Caco-2 (cell line): ENCODE measurements at regions not wholly inside any gene's neighbourhood (a gene's known extent, or its start where the extent isn't known, plus 50 kb on each side); places are given as distances from the start of the nearest gene placed in this dataset.

Experiments used
- BruUV-seq: library from RNA; stranded (reverse); fragments of 400-500 nt; replicated peaks from 2 replicates; lab custom pipeline; 2021; lab: Mats Ljungman, UMichigan
- CTCF ChIA-PET: fragments of 300-600 bp; sonication (Branson Sonifier 250); formaldehyde crosslinking; loops from one replicate; lab custom pipeline; 2022; ENCODE audit warnings: antibody characterized with exemption; lab: Charles Lee
- POLR2A ChIA-PET: fragments of 300-600 bp; sonication (Branson Sonifier 250); formaldehyde crosslinking; loops from one replicate; lab custom pipeline; 2022; ENCODE audit warnings: antibody characterized with exemption; lab: Charles Lee
- DNase-seq, 2 experiments: peaks; one replicate each; pipeline versions ENCODE4 v3.0.0 to v3.0.0-alpha.2; 2020 to 2022
- H3K27me3 ChIP-seq: replicated peaks from 2 replicates; pipeline ENCODE4 v1.6.0; 2011; ENCODE audit warnings: low read length; ENCODE audit not compliant: control insufficient read depth, insufficient read depth
- H3K36me3 ChIP-seq: 2 replicates; pipeline ENCODE4 v1.5.1; 2011; ENCODE audit warnings: low read length; ENCODE audit not compliant: control insufficient read depth, insufficient read depth
- H3K4me1 ChIP-seq: fragments of 250-450 bp; sonication (Bioruptor Pico); 2 replicates; pipeline ENCODE4 v1.5.1; 2020; ENCODE audit warnings: mild to moderate bottlenecking
- H3K4me3 ChIP-seq: 2 replicates; pipeline ENCODE4 v1.5.1; 2011; ENCODE audit warnings: low read depth, mild to moderate bottlenecking, control low read depth, low read length
- H3K9me3 ChIP-seq: fragments of 250-450 bp; sonication (Bioruptor Pico); 2 replicates; pipeline ENCODE4 v1.5.1; 2020; ENCODE audit warnings: mild to moderate bottlenecking, moderate library complexity
- H3K27ac Mint-ChIP-seq: one replicate; pipeline ENCODE4 v1.8.0; 2022; ENCODE audit warnings: mixed read lengths; ENCODE audit not compliant: unreplicated experiment
- H3K27me3 Mint-ChIP-seq: one replicate; pipeline ENCODE4 v1.8.0; 2022; ENCODE audit warnings: mixed read lengths; ENCODE audit not compliant: insufficient read depth, unreplicated experiment
- H3K36me3 Mint-ChIP-seq: one replicate; pipeline ENCODE4 v1.8.0; 2022; ENCODE audit warnings: mild to moderate bottlenecking, mixed read lengths; ENCODE audit not compliant: insufficient read depth, unreplicated experiment
- H3K4me1 Mint-ChIP-seq: one replicate; pipeline ENCODE4 v1.8.0; 2022; ENCODE audit warnings: low read depth, mixed read lengths; ENCODE audit not compliant: unreplicated experiment
- H3K4me3 Mint-ChIP-seq: one replicate; pipeline ENCODE4 v1.8.0; 2022; ENCODE audit warnings: mild to moderate bottlenecking, moderate library complexity, mixed read lengths; ENCODE audit not compliant: unreplicated experiment
- H3K9me3 Mint-ChIP-seq: one replicate; pipeline ENCODE4 v1.8.0; 2022; ENCODE audit warnings: mixed read lengths; ENCODE audit not compliant: unreplicated experiment
- CTCF ChIP-seq, 2 experiments: fragments of 200-600 bp in 1 of 2; IDR thresholded peaks; 1 replicate in 1 of 2; 2 replicates in 1 of 2; pipeline versions ENCODE4 v1.5.1 to v1.8.0; 2011 to 2022; ENCODE audit warnings: antibody characterized with exemption in 1 of 2, control low read depth in 1 of 2, inconsistent platforms in 1 of 2, low read depth in 1 of 2, low read length in 1 of 2, mild to moderate bottlenecking in 1 of 2, moderate library complexity in 1 of 2; ENCODE audit not compliant: insufficient read depth in 1 of 2, severe bottlenecking in 1 of 2, unreplicated experiment in 1 of 2
- intact Hi-C: fragments of 100-400 bp; cut with micrococcal nuclease; formaldehyde crosslinking; loops from one replicate; pipeline ENCODE4 v1.10.0; 2022; ENCODE audit not compliant: unreplicated experiment

- no peak for DNase-seq
- Mint-ChIP-seq H3K4me1 (no peaks in the 10 kb centered on the region), H3K27me3 (peaks cover 3% of the 10 kb centered on the region), H3K36me3 (no peaks in the 10 kb centered on the region), H3K9me3 (no peaks in the 10 kb centered on the region), H3K4me3 (no peak overlapping the region), H3K27ac (no peak overlapping the region)
- Histone ChIP-seq H3K36me3 (no peaks in the 10 kb centered on the region), H3K9me3 (no peaks in the 10 kb centered on the region), H3K4me3 (no peak overlapping the region), H3K4me1 (no peaks in the 10 kb centered on the region), H3K27me3 (no peaks in the 10 kb centered on the region)
- intact Hi-C loops = no loop called here
- no TSS peak for BruUV-seq
- no peak for TF ChIP-seq CTCF (IDR thresholded peaks at IDR 0.05; ENCODE audit: insufficient read depth in 1 of 2, low read depth in 1 of 2, low read length in 1 of 2, severe bottlenecking in 1 of 2, unreplicated experiment in 1 of 2)
- CTCF ChIA-PET = no interaction called here
- POLR2A ChIA-PET = no interaction called here
Measured at GRCh38 chr2:144849612-144850011, 329.7 kb upstream of the ZEB2 start.

DNA sequence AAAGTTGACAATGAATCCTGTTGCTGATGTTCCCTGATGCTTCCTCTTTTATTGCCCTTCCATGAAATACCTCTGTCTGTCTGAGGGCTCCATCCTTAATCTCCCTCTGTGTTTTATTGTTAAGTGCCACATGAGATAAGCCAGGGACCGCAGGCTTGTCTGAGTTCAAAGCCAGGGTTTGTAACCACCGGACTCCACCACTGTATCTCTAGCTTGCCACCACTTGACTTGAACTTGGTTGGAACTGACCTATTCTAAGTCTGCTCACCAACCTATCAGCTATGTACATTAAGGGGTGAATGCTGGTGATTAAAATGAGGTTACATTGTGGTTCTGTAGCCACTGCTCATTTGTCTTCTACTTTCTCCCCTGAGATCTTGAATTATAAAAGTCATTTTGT is 328.5 kb upstream of the ZEB2 start:
- DNase-seq = no peak
- Histone ChIP-seq H3K4me3 (no peak overlapping the region), H3K4me1 (no peaks in the 10 kb centered on the region), H3K9me3 (no peaks in the 10 kb centered on the region), H3K36me3 (no peaks in the 10 kb centered on the region), H3K27me3 (no peaks in the 10 kb centered on the region)
- no peak for TF ChIP-seq CTCF (IDR thresholded peaks at IDR 0.05; ENCODE audit: insufficient read depth in 1 of 2, low read depth in 1 of 2, low read length in 1 of 2, severe bottlenecking in 1 of 2, unreplicated experiment in 1 of 2)
- no peaks in the 10 kb centered on the region for H3K9me3 Mint-ChIP-seq
- H3K4me3 Mint-ChIP-seq = no peak overlapping the region
- intact Hi-C loops = no loop called here
- no TSS peak for BruUV-seq
- H3K27ac Mint-ChIP-seq = no peak overlapping the region
- ChIA-PET CTCF (no interaction called here), POLR2A (no interaction called here)
- H3K27me3 Mint-ChIP-seq = peaks cover 3% of the 10 kb centered on the region
- H3K4me1 Mint-ChIP-seq = no peaks in the 10 kb centered on the region
- H3K36me3 Mint-ChIP-seq = no peaks in the 10 kb centered on the region

DNA sequence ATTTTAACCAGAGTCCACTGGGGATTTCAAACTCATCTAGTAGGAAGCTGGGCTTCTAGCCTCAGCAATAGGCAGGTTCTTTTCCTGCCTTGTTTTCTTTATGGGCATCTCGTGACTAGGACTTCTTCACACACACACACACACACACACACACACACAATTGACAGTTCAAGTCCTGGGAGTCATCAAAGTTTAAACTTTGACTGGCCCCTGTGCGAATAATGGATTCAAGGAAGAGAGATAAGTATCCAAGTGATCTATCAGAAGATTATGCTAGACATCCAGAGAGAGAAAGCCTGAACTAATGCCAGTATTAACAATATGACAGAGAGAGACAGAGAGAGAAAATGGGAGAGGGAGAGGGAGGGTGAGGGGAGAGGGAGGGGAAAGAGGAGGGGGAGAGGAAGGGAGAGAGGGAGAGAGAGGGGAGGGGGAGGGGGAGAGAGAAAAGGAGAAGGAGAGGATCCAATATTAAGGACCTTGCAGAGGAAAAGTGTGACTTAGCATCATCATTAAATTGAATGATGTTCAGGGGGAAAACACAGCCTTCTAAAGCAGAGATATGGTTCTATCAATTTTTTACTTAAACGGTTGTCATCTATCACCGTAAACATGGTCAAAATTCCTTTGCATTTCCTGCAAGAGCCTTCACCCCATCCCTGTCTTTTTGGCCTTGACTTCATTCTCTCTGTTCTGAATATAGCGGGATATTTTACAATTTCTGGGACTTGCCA is 327.6 kb upstream of the ZEB2 start:
- peaks cover 3% of the 10 kb centered on the region for H3K27me3 Mint-ChIP-seq
- H3K4me1 Mint-ChIP-seq = no peaks in the 10 kb centered on the region
- POLR2A ChIA-PET = no interaction called here
- H3K4me1 ChIP-seq = no peaks in the 10 kb centered on the region
- no TSS peak for BruUV-seq
- DNase-seq = no peak
- H3K4me3 Mint-ChIP-seq = no peak overlapping the region
- H3K36me3 ChIP-seq = no peaks in the 10 kb centered on the region
- CTCF ChIA-PET = no interaction called here
- TF ChIP-seq CTCF (IDR thresholded peaks at IDR 0.05; ENCODE audit: insufficient read depth in 1 of 2, low read depth in 1 of 2, low read length in 1 of 2, severe bottlenecking in 1 of 2, unreplicated experiment in 1 of 2) = no peak
- H3K36me3 Mint-ChIP-seq = no peaks in the 10 kb centered on the region
- H3K4me3 ChIP-seq = no peak overlapping the region
- H3K27ac Mint-ChIP-seq = no peak overlapping the region
- intact Hi-C loops = no loop called here
- no peaks in the 10 kb centered on the region for H3K9me3 Mint-ChIP-seq
- no peaks in the 10 kb centered on the region for H3K9me3 ChIP-seq
- H3K27me3 ChIP-seq = no peaks in the 10 kb centered on the region
